T47D (cell line): ENCODE measurements at regions not wholly inside any gene's neighbourhood (a gene's known extent, or its start where the extent isn't known, plus 50 kb on each side); places are given as distances from the start of the nearest gene placed in this dataset.

Experiments used
- DNase-seq, 2 experiments: peaks; one replicate each; pipeline versions ENCODE4 v3.0.0 to v3.0.0-alpha.2; 2011 to 2012; ENCODE audit warnings: low read depth in 1 of 2, low spot score in 1 of 2
- JUND ChIP-seq: IDR thresholded peaks from 2 replicates; pipeline ENCODE4 v1.6.1; 2012; ENCODE audit warnings: low read depth
- in situ Hi-C: cut with HindIII; loops from 2 replicates; pipeline ENCODE4 v1.10.0; 2016; ENCODE audit warnings: low sequenced_read_pairs, low pct_unique_long_range_greater_than_20kb

- DNase-seq, result no peak
- in situ Hi-C loops, result no loop called here
- TF ChIP-seq JUND, result no peak
These were observed 304.7 kb downstream of the CNTN3 start for GRCh38 chr3:74309716-74310115.

- DNase-seq, result no peak
- TF ChIP-seq JUND, result no peak
- in situ Hi-C loops, result no loop called here
These were observed 310.0 kb downstream of the CNTN3 start for GRCh38 chr3:74304424-74304823.

DNA sequence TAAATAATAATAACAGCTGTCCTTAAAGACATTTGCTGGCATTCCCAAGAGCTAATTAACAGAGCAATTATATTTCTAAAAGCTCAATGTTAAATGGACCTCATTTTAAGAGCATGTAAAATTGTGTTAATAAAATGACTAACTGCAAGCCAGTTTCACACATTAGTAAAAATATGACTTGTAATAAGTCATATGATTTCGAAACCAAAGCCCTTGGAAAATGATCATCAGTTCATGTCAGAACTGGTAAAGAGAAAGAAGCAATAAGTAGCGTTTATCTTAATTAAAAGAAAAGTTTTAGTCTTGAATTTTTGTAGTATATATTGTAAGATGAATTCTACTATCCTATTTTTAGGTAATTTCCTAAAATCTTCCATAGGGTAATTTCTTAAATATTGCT, 310.7 kb downstream of the CNTN3 start:
- in situ Hi-C loops, result no loop called here
- DNase-seq, result no peak
- TF ChIP-seq JUND, result no peak

- no peak for TF ChIP-seq JUND
- DNase-seq, result peak in 1 of 2 experiments; percentile 32
- in situ Hi-C loops, result no loop called here
These were observed 311.5 kb downstream of the CNTN3 start for GRCh38 chr3:74302969-74303368.

- no peak for TF ChIP-seq JUND
- DNase-seq, result no peak
- in situ Hi-C loops, result no loop called here
These were observed 312.2 kb downstream of the CNTN3 start for GRCh38 chr3:74302281-74302680.

DNA sequence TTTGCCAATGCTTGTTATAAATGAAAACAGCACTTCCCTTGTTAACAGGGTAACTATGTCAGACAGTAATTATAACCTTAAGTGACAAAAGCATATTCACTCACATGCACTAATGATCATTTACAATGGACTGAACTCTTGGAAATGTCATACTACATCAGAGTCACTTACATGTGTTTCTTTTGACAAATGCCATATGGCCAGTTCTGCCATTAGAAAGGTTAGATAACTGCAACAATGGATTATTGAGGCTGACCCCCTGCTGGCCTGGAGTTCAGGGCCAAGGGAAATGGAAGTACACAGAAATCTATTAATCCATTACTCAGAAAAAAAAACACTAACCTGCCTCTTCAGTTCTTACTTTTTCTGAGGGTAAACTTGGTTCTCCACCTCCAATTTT, 313.4 kb downstream of the CNTN3 start:
- DNase-seq, result no peak
- TF ChIP-seq JUND, result no peak
- in situ Hi-C loops, result no loop called here

- in situ Hi-C loops, result no loop called here
- TF ChIP-seq JUND, result no peak
- no peak for DNase-seq
These were observed 319.0 kb downstream of the CNTN3 start for GRCh38 chr3:74295479-74295878.

- TF ChIP-seq JUND, result no peak
- DNase-seq, result no peak
- in situ Hi-C loops, result no loop called here
These were observed 325.7 kb downstream of the CNTN3 start for GRCh38 chr3:74288761-74289160.

DNA sequence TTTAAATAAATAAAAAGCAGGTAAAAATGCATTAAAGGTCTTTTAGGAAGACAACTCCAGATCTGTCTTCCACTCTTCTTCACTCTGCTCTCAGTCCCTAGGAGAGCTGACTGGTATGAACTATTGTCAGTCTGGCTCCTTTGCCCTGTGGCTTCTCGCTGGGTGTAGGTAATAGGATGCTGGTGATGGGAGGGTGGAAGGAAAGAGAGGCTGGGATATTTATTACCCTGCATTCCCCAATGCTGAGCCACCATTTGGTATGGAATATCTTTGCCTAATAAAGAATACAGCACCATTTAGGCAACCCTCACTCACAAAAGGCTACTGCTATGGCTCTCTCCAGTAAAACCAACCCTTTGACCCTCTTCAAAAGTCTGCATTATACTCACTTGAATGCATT, 326.9 kb downstream of the CNTN3 start:
- no peak for TF ChIP-seq JUND
- in situ Hi-C loops, result no loop called here
- no peak for DNase-seq

GRCh38 chr3:74282202-74282601, 332.3 kb downstream of the CNTN3 start:
- in situ Hi-C loops, result no loop called here
- no peak for TF ChIP-seq JUND
- no peak for DNase-seq

GRCh38 chr3:74281705-74282104, 332.8 kb downstream of the CNTN3 start:
- DNase-seq, result no peak
- in situ Hi-C loops, result no loop called here
- no peak for TF ChIP-seq JUND

GRCh38 chr3:74273555-74274402, 340.7 kb downstream of the CNTN3 start:
- in situ Hi-C loops, result no loop called here
- TF ChIP-seq JUND, result no peak
- no peak for DNase-seq

DNA sequence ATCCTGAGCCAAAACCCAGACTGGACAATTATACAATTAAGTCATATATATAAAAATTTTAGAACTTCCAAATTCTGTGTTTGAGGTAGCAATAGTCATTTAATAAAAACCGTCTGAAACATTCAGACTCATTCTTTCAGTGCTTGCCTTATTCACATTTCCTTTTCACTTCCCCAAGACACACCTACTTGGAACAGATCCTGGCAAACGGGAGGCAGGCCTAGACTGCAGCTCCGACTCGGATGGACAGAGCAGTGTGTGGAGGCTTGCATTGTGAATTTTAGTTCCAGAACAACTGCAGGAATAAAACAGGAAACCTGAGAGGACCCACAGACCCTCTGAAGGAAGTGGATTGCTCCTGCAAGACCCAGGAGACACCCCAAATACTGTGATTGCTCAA, 341.4 kb downstream of the CNTN3 start:
- no peak for TF ChIP-seq JUND
- in situ Hi-C loops, result no loop called here

DNA sequence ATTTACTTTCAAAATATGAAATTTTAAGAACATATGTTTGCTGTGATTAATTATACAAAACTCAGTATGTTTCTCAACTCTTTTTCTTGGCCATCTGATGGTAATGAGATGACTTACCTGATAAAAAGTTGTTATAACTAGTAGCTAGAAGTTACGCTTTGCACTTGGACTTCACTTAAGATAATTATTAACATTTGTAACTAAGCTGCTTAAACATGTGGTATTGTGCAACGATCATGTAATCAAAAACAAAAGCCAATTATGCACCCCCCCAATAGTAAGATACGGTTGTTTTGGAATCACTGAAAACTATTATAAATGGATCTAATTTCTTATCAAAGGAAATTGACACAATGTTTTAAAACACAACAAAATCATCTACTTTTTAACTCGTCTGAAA, 342.9 kb downstream of the CNTN3 start:
- in situ Hi-C loops, result no loop called here
- no peak for DNase-seq
- no peak for TF ChIP-seq JUND

More for the DNA sequence above, 341.4 kb downstream of the CNTN3 start:
- DNase-seq, result peak in 1 of 2 experiments; percentile 1
